NCI-H2171 treated with DMSO at 0.1 percent for 48 hours (cell line): ENCODE measurements at regions not wholly inside any gene's neighbourhood (a gene's known extent, or its start where the extent isn't known, plus 50 kb on each side); places are given as distances from the start of the nearest gene placed in this dataset.
"Not testable (repeated sequence)": the region's sequence is repeated elsewhere in the genome, so short reads cannot be mapped to it uniquely, and the experiment has no call there.

Source experiments
- DNase-seq: peaks from one replicate; lab custom pipeline; 2025; lab: John Stamatoyannopoulos, UW

DNA sequence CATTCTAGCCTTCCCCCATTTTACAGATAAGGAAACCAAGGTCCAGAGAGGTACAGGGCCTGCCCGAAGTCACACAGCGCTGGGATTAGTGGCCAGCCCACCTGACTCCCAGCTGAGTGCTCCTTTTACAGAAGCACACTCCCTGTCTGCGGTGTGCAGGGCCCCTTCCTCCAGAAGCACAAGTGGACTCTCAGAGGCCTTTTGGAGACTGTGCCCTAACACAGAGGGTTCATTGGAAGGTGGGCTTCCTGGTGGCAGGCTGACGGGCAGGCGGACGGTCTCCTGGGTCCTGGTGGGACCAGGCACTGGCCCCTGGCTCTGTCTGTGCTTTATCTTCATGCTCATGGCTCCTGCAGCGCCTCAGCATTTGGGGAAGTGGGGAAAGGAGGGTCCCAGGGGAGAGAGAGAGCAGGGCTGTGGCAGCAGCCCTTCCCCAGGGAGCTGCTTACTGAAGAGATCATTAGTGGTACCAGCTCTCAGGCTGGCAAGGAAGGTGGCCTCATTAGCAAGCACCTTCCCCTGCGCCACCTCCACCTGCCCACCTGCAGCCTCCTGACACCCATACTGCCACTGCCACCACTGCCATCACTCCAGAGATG is 83.1 kb upstream of the GOLGA6L4 start:
- DNase-seq = not testable (repeated sequence)

DNA sequence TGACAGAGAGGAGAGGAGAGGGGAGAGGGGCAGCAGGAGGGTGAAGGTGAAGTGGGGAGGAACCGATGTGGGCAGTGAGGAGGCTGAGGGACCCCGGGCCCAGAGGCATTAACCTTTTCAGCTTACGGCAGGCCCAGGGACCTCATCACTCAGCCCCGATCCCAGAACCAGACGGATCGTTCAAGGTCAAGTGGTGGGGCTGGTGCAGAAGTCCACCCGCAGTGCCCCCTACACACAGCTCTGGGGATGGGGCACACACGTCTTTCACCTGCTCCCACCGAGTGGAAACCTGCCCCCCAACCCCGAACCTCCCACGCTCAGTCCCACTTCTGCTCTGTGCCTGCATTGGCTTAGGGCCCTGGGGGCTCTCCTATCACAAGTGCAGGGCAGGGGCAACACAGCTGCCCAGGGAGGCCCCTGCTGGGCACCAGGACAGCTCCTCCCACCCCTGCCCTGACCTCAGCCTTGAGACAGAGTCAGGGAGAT is 81.9 kb upstream of the GOLGA6L4 start:
- DNase-seq = not testable (repeated sequence)

DNA sequence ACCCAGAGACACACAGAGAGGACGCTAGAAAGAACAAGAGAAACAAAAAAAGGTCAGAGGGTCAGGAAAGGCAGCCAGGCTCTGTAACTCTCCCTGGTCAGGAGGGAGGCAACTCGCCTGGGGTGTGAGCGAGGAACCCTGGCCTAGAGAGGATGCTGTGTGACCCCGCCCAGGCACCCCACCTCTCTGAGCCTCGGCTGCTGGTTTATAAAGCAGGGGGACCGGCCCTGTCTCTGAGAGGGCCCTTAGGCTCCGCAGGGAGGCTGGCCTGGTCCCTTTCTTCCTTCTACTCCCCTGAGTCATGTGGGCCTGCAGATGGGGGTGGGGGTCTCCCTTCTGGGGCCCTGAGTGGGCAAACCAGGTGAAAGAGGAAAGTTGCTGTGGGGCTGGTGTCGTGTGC is 81.3 kb upstream of the GOLGA6L4 start:
- DNase-seq = not testable (repeated sequence)

DNA sequence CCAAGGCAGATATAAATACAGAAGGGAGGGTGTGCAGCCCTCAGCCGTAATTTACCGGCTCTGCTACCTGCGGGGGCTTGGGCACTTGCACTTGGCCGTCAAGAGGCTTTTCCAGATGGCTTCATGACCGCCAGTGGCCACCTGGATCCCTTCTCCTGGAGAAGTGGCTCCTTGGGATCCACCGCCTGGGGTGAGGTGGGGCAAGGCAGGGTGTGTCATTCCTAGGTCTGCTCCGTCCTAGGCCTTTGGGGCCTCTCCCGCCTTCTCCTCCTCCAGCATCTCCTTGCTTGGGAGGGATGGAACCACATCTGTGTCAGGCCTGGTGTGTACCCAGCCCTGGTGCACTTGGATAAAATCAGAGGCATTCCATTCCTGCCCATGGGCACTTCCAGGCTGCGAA is 80.8 kb upstream of the GOLGA6L4 start:
- not testable (repeated sequence) for DNase-seq

DNA sequence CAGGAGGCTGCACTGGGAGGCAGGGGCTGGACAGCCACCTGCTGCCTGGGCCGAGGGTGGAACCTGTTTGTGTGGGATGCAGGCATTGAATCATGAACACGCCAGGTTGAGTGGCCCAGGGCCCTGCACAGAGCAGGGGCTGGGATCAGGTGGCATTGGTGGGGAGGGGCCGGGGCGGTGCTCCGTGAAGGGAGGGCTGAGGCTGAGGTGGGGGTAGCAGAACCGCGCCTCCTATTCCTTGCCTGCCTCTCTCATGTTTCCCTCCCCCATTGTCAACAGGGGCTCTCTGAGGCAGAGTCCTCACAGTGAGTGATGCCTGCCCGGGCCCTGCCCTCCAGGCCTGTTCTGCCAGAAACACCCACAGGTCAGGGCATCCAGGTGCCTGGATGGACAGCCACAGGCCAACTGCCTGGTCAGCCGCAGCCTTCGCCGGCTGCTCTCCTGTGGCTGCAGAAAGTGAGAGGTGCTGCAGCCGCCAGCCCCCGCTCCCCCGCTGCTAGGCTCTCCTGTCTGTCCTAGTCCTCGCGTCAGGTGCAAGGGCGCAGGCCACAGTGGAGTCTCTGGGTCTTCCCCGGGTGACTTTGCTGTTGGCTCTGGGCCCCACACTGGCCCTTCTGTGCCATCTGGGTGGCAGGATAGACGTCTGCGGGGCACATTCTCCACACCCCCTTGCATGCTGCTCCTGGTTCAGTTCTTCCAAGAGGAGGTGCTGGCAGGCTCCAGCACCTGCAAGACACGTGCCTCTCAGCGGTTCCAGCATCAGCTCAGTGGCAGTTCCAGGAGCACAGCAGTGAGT is 79.6 kb upstream of the GOLGA6L4 start:
- not testable (repeated sequence) for DNase-seq

DNA sequence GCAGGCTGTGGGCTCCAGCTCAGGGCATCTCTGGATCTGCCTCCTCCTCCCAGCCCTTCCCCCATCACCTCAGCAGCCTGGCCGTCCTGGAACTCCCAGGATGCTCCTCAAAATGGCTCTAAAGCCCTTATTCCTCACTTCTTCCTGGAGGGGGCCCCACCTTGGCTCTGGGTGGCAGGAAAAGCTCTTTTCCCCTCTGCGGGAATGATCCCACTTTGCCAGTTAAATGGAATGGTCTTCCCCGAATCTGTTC is 79.1 kb upstream of the GOLGA6L4 start:
- DNase-seq = not testable (repeated sequence)

DNA sequence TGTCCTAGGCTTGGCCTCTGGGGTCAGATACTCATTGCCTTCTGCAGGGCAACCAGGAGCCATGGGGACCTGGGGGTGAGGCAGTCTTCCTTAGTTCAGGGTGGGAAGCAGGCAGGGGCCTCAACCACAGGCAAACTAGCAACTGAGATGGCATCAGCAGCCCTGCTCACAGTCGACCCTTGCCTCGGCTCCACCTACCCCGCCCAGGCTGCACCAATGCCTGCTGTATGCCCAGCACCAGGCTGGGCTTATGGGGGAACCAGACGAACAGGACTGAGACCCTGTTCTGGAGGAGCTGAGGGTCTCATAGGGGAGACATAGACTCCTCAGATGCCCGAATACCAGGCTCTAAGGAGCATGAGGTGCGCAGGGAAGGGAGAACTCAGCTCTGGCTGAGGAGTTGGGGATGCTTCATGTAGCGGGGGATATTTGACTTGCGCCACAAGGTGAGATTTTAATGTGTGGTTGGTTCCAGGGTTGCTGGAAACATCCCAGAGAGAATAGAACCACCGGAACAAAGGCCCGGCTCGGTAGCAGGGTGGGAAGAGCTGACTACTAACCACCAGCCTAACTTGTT is 78.4 kb upstream of the GOLGA6L4 start:
- not testable (repeated sequence) for DNase-seq

DNA sequence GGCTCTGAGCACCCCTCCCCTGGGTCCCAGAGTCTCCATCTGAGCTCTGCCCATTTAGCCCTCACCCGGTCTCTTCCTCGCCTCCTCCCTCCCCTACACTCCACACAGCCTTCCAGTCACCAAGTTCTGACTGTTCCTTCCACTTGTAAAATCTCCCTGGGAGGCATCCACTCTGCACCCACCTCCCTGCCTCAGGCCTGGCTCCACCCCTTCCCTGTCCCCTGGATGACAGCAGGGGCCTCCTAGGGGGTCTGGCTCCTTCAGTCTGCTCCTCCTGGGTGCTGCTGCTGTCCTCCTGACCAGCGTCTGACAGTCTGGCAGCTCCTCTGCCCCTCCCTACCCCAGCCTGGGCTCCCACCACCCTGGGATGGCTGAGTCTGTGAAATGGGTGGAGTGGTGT is 77.7 kb upstream of the GOLGA6L4 start:
- not testable (repeated sequence) for DNase-seq

DNA sequence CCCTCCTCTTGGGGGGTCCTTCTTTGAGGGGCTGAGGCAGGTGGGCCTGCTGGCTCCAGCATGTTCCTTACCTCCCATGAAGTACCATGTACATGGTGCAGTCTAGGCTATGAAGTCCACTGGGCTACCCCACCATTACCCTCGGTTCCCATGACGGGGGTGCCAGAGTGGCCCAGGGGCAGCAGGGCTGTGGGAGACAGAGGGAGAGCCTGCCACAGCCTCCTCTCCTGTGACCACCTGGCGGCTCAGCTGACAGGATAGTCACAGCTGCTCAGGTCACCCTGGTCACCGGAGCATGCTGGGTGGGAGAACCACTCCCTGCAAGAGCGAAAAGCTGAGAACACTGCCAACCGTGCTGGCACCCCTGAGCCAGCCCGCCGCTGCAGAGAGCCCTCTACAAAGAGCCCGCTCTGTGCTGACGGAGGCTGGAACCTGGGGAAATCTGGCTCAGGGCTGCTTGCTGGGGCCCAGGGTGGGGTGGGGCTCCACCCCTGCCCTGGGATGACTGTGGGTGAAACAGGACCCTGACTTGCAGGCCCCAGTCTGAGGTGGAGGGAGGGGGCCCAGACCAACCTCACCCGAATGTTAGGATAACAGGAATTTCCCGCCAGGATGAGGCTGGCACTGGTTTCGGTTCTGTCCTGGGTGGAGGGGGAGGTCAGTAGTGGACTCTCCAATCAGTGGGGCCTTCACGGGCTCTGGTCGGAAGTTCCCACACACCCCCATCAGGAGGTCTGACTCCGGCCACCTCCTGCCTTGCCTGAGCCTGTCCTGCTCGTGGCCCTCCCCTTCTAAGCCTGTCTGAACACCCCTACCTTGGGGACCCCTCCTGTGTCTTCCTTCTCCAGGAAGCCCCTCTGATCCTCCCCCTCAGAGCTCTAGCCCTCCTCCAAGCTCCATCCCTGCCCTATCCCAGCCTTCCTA is 76.0 kb upstream of the GOLGA6L4 start:
- DNase-seq = not testable (repeated sequence)

DNA sequence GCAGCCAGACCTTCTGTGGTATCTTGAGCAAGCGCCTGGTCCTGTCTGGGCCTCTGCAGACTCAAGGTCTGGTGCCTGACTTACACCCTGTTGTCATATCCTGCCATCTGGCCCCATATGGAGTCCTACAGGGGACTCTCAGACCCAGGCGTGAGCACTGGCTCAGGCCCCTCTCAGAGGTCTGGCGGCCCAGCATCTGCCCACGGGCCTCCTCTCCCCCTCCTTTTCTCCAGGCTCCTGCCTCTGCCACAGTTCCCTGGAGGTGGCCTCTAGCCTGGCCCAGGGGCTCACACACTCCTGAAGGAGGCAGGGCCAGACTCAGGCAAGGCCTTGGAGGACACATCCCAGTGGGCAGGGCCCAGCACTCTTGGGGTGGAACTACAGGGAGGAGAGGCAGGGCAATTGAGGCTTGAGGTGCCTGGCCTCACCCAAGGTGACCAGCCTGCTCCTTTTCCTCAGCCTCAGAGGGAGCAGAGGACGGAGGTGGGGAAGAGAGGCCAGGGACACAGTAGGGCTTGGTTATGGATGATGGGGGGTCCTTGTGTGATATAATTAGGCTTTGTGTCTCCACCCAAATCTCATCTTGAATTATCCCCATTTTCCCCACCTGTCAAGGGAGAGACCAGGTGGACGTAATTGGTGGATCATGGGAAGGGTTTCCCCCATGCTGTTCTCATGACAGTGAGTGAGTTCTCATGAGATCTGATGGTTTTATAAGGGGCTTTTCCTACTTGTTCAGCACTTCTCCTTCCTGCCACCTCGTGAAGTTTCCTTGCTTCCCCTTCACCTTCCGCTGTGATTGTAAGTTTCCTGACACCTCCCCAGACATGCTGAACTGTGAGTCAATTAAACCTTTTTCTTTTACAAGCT is 70.9 kb upstream of the GOLGA6L4 start:
- peak; percentile 38 for DNase-seq

DNA sequence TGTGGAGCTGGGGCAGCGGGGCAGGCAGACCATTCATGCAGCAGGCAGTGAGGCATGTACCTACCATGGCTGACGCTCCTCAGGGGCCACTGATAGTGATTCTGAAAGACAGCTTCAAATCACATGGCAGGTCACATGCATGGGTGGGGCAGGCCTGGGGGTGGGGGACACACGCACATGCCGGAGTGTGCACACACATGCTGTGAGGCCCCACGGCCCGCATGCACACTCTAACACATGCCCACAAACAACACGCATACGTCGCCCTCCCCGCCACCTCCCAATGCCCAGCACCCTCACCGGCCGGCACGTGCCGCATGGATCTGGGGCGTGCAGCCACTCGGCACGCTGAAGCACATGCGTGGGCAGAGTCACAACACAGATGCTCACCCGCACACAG is 65.5 kb upstream of the GOLGA6L4 start:
- not testable (repeated sequence) for DNase-seq

DNA sequence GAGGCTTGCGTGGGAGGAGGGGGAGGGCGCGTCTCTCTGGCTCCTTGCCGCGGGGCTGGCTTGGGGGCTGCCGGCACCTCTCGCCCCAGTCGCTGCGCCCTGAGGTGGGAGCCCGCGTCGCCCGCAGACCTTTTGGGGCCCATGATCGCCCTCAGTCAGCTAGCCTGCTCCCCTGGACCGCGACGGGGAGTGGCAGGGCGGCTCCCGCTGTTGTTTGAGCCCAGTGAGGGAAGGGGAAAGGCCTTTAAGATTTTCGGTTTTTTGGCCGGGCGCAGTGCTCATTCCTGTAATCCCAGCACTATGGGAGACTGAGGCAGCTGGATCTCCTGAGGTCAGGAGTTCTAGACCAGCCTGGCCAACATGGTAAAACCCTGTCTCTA is 62.4 kb upstream of the GOLGA6L4 start:
- not testable (repeated sequence) for DNase-seq
